ENCODE measurements at regions not wholly inside any gene's neighbourhood (a gene's known extent, or its start where the extent isn't known, plus 50 kb on each side); places are given as distances from the start of the nearest gene placed in this dataset.

- H2AK9ac ChIP-seq (replicated peaks; ENCODE audit: low read depth, low read length, poor library complexity): no peak overlapping the region
- no peak for TF ChIP-seq FOS (IDR thresholded peaks at IDR 0.05; ENCODE audit: low read depth, low read length)
- TF ChIP-seq USF2 (IDR thresholded peaks at IDR 0.05; ENCODE audit: low read depth, low read length): no peak
- TF ChIP-seq MAFK (IDR thresholded peaks at IDR 0.05; ENCODE audit: low read depth, low read length): no peak
- TF ChIP-seq RCOR1 (IDR thresholded peaks at IDR 0.05; ENCODE audit: insufficient replicate concordance, low read length): no peak
- no peak for TF ChIP-seq BHLHE40 (IDR thresholded peaks at IDR 0.05; ENCODE audit: low read depth, low read length)
- no peak for TF ChIP-seq RAD21 (IDR thresholded peaks at IDR 0.05; ENCODE audit: low read length)
- dilution Hi-C loops (cut with HindIII; ENCODE audit: low sequenced_read_pairs, unreplicated experiment) (no loop called here), intact Hi-C loops (cut with micrococcal nuclease) (no loop called here), in situ Hi-C loops (cut with MboI; ENCODE audit: low sequenced_read_pairs) (no loop called here)
- BruUV-seq (replicated peaks): no TSS peak
- ChIA-PET CTCF (no interaction called here), POLR2A (ENCODE audit: unreplicated experiment) (no interaction called here)
- no peaks in the 10 kb centered on the region for H4K20me1 ChIP-seq (ENCODE audit: insufficient read depth, low read length)
- H3K9me1 ChIP-seq (ENCODE audit: insufficient read depth, low read length): no peaks in the 10 kb centered on the region
- H3K18ac ChIP-seq (ENCODE audit: low read depth, low read length): no peak overlapping the region
- H3K56ac ChIP-seq (ENCODE audit: extremely low read depth, insufficient read depth, low read length): no peak overlapping the region
- H3K79me1 ChIP-seq (ENCODE audit: low read depth in 1 of 2, low read length in 2 of 2): no peaks in the 10 kb centered on the region
- DNase-seq: no peak
- H3K23ac ChIP-seq (ENCODE audit: low read depth, low read length): no peak overlapping the region
- H3K27me3 ChIP-seq (ENCODE audit: control insufficient read depth, insufficient read depth, low read length): no peaks in the 10 kb centered on the region
- H3K14ac ChIP-seq (replicated peaks; ENCODE audit: low read depth, low read length): no peak overlapping the region
- WGBS, 2 experiments (ENCODE audit: extremely low coverage in 2 of 2, insufficient read length in 1 of 2): no CpG with 5 or more reads among the region's 2 CpGs
- no peak for ATAC-seq (ENCODE audit: low read depth)
- H4K91ac ChIP-seq (ENCODE audit: insufficient read depth, low read depth, low read length): no peak overlapping the region
- H2AFZ ChIP-seq (replicated peaks; ENCODE audit: low read length, poor library complexity): no peak overlapping the region
- no peak overlapping the region for H2AK5ac ChIP-seq (ENCODE audit: low read depth, low read length)
- H3K36me3 ChIP-seq (ENCODE audit: control insufficient read depth, insufficient read depth, low read length): no peaks in the 10 kb centered on the region
- H2BK15ac ChIP-seq (ENCODE audit: low read depth, low read length): no peak overlapping the region
- no peak overlapping the region for H2BK5ac ChIP-seq (ENCODE audit: low read depth, low read length, poor library complexity, severe bottlenecking)
- no peak overlapping the region for H2BK20ac ChIP-seq (ENCODE audit: low read depth, low read length)
- H3K9me3 ChIP-seq (ENCODE audit: control insufficient read depth, insufficient read depth, low read length): no peaks in the 10 kb centered on the region
- H4K5ac ChIP-seq (ENCODE audit: low read depth, low read length): no peak overlapping the region
- H3K4me3 ChIP-seq (ENCODE audit: insufficient read depth, low read depth, low read length): no peak overlapping the region
- H3K27ac ChIP-seq (ENCODE audit: insufficient read depth, low read length): no peak overlapping the region
- no peak overlapping the region for H3K9ac ChIP-seq (ENCODE audit: low read depth, low read length)
- H4K8ac ChIP-seq (ENCODE audit: low read depth in 2 of 2, low read length in 2 of 2): no peak overlapping the region
- H2BK120ac ChIP-seq (ENCODE audit: low read depth, low read length): no peak overlapping the region
- H3K4me1 ChIP-seq (ENCODE audit: control insufficient read depth, insufficient read depth, low read length): no peaks in the 10 kb centered on the region
- no peak overlapping the region for H3K4ac ChIP-seq (ENCODE audit: low read depth, low read length)
- no peak overlapping the region for H3K4me2 ChIP-seq (ENCODE audit: low read depth, low read length)
Observed at GRCh38 chr1:191648939-191649338, 509.3 kb upstream of the RGS18 start.

Data from IMR-90 (cell line).